ENCODE measurements at regions not wholly inside any gene's neighbourhood (a gene's known extent, or its start where the extent isn't known, plus 50 kb on each side); places are given as distances from the start of the nearest gene placed in this dataset.

GRCh38 chr9:85368781-85369180, 373.0 kb downstream of the AGTPBP1 start:
- TF ChIP-seq CTCF (IDR thresholded peaks at IDR 0.05) (no peak), POLR2AphosphoS5 (IDR thresholded peaks at IDR 0.05) (no peak)
